Activated naive CD8-positive, alpha-beta T cell treated with anti-CD3 and anti-CD28 coated beads for 36 hours (primary cell): ENCODE measurements at regions not wholly inside any gene's neighbourhood (a gene's known extent, or its start where the extent isn't known, plus 50 kb on each side); places are given as distances from the start of the nearest gene placed in this dataset.

ENCODE experiments used
- DNase-seq: peaks from one replicate; pipeline ENCODE4 v3.0.0; 2021
- H3K27ac Mint-ChIP-seq: one replicate; pipeline ENCODE4 v1.8.0; 2022; ENCODE audit warnings: mild to moderate bottlenecking, moderate library complexity, mixed read lengths
- H3K27me3 Mint-ChIP-seq: one replicate; pipeline ENCODE4 v1.8.0; 2022; ENCODE audit warnings: mild to moderate bottlenecking, mixed read lengths
- H3K36me3 Mint-ChIP-seq: one replicate; pipeline ENCODE4 v1.8.0; 2021; ENCODE audit warnings: mild to moderate bottlenecking, mixed read lengths
- H3K4me1 Mint-ChIP-seq: one replicate; pipeline ENCODE4 v1.8.0; 2021; ENCODE audit warnings: mixed read lengths
- H3K4me3 Mint-ChIP-seq: one replicate; pipeline ENCODE4 v1.8.0; 2022; ENCODE audit warnings: mild to moderate bottlenecking, moderate library complexity, mixed read lengths
- H3K9me3 Mint-ChIP-seq: one replicate; pipeline ENCODE4 v1.8.0; 2022; ENCODE audit warnings: mixed read lengths

GRCh38 chr18:41353777-41354528, 601.1 kb upstream of the PIK3C3 start:
- Mint-ChIP-seq H3K27ac (no peak overlapping the region), H3K4me1 (no peaks in the 10 kb centered on the region), H3K4me3 (no peak overlapping the region), H3K9me3 (peaks cover 9% of the 10 kb centered on the region), H3K36me3 (no peaks in the 10 kb centered on the region), H3K27me3 (no peaks in the 10 kb centered on the region)
- no peak for DNase-seq

DNA sequence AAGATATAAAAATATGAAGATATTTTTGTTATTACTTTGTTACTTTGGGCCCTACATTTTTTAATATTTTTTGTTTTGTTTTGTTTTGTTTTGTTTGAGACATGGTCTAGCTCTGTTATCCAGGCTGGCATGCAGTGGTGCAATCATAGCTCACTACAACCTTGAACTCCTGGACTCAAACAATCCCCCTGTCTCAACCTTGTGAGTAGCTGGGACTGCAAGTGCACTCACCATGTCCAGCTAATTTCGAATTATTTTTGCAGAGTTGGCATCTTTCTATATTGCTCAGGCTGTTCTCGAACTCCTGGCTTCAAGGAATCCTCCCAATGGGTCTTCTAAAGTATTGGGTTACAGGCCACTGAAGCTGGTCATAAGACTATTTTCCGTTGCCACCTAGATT, 603.6 kb upstream of the PIK3C3 start:
- no peak for DNase-seq
- Mint-ChIP-seq H3K27me3 (no peaks in the 10 kb centered on the region), H3K9me3 (peaks cover 2% of the 10 kb centered on the region), H3K27ac (no peak overlapping the region), H3K36me3 (no peaks in the 10 kb centered on the region), H3K4me3 (no peak overlapping the region), H3K4me1 (no peaks in the 10 kb centered on the region)

DNA sequence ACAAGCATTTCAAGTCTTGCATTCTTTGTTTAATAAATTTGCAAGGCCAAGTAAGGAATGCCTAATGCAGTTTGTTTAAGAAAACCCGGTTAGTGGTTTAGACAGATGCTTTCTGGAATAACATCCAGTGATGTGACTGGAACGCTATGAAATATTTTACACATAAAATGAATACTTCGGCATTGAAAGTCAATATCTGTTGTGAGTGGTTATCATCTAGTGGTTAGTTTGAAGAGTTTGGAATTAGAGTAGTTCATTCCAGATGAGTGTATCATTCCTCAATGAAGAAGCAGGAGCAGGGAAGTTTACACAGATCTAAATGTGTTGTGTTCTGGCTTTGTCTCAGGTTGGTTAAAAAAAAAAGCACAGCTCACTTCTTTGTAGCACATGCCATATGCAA, 608.0 kb upstream of the PIK3C3 start:
- Mint-ChIP-seq H3K9me3 (peaks cover 2% of the 10 kb centered on the region), H3K27ac (no peak overlapping the region), H3K4me3 (no peak overlapping the region), H3K36me3 (no peaks in the 10 kb centered on the region), H3K4me1 (no peaks in the 10 kb centered on the region), H3K27me3 (no peaks in the 10 kb centered on the region)
- DNase-seq, result no peak

DNA sequence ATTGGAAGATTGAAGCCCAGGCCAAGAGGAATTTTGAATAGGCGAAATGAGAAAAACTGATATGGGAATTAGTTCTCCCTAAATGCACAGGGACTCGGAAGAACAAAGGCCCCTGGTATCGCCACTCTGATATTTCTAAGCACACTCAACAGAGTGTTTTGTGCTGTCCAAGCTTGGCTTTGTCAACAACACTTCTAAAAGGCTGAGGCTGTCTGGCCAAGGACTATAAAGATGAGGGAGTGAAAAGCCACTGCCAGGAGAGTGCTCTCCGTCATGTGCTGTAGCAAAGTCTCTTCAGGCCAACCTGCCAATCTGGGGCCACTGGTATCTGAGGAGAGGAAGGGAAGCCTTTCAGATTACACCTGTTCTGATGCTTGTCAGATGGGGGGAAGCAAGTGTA, 611.2 kb upstream of the PIK3C3 start:
- no peak for DNase-seq
- H3K4me3 Mint-ChIP-seq, result no peak overlapping the region
- H3K27ac Mint-ChIP-seq, result no peak overlapping the region
- H3K27me3 Mint-ChIP-seq, result no peaks in the 10 kb centered on the region
- peaks cover 6% of the 10 kb centered on the region for H3K9me3 Mint-ChIP-seq
- no peaks in the 10 kb centered on the region for H3K4me1 Mint-ChIP-seq
- H3K36me3 Mint-ChIP-seq, result no peaks in the 10 kb centered on the region

- H3K9me3 Mint-ChIP-seq, result peaks cover 6% of the 10 kb centered on the region
- no peak overlapping the region for H3K4me3 Mint-ChIP-seq
- no peaks in the 10 kb centered on the region for H3K4me1 Mint-ChIP-seq
- no peak for DNase-seq
- H3K27me3 Mint-ChIP-seq, result no peaks in the 10 kb centered on the region
- no peak overlapping the region for H3K27ac Mint-ChIP-seq
- no peaks in the 10 kb centered on the region for H3K36me3 Mint-ChIP-seq
These were observed 616.7 kb upstream of the PIK3C3 start for GRCh38 chr18:41338341-41338740.

DNA sequence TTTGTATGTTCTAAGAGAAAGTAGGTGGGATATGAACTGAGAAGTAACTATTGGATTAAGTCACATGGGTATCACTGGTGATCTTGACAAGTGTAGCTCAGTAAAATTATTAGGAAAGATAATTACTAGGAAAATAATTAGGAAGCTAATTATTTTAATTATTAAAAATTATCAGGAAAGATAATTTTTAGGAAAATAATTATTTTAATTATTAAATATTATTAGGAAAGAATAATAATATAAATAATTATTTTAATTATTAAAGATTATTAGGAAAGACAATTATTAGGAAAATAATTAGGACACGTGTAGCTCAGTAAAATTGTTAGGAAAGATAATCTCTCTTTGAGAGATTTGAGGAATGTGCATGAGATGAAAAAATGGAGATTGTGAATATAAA, 623.4 kb upstream of the PIK3C3 start:
- Mint-ChIP-seq H3K4me1 (no peaks in the 10 kb centered on the region), H3K4me3 (no peak overlapping the region), H3K27me3 (no peaks in the 10 kb centered on the region), H3K9me3 (no peaks in the 10 kb centered on the region), H3K36me3 (no peaks in the 10 kb centered on the region), H3K27ac (no peak overlapping the region)
- DNase-seq, result no peak

DNA sequence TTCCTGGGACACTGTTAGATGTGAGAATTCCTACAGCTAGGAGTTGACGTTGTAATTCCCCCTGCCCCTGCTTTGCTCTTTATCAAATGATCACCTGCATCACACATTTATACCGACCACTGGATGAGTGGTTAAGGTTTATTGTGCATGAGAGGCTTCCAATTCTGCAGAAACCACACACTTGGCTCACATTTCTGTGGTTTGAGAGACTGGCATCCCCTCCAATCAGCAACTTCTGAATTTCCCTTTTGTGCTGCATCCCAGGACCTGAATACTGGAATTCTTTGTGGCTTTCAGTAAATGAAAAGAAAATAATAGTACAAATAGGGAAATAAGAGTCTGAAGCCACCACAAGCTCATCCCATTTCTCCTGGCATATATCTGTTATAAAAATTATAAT, 628.7 kb upstream of the PIK3C3 start:
- Mint-ChIP-seq H3K36me3 (no peaks in the 10 kb centered on the region), H3K27me3 (no peaks in the 10 kb centered on the region), H3K4me1 (no peaks in the 10 kb centered on the region), H3K9me3 (peaks cover 4% of the 10 kb centered on the region), H3K27ac (no peak overlapping the region), H3K4me3 (no peak overlapping the region)
- DNase-seq, result no peak

DNA sequence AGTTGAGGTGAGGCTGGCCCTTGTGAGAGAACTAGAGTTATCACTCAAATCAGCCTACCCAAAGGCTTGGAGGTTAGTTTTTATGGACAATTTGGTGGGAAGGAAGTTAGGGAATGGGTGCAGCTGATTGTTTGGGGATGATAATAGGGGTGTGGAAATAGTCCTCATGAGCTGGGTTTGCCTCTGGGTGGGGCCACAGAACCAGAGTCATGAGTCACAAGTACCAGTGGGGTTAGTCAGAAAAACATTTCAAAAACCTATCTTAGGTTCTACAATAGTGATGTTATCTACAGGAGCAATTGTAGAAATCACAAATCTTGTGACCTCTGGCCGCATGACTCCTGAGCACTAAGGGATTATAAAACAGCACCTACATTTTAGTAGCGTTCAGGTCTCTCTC, 630.1 kb upstream of the PIK3C3 start:
- DNase-seq, result no peak
- Mint-ChIP-seq H3K36me3 (no peaks in the 10 kb centered on the region), H3K4me1 (no peaks in the 10 kb centered on the region), H3K27ac (no peak overlapping the region), H3K4me3 (no peak overlapping the region), H3K27me3 (no peaks in the 10 kb centered on the region), H3K9me3 (peaks cover 4% of the 10 kb centered on the region)

- Mint-ChIP-seq H3K9me3 (peaks cover 4% of the 10 kb centered on the region), H3K27ac (no peak overlapping the region), H3K36me3 (no peaks in the 10 kb centered on the region), H3K4me1 (no peaks in the 10 kb centered on the region), H3K4me3 (no peak overlapping the region), H3K27me3 (no peaks in the 10 kb centered on the region)
- no peak for DNase-seq
These were observed 630.8 kb upstream of the PIK3C3 start for GRCh38 chr18:41324020-41324791.

DNA sequence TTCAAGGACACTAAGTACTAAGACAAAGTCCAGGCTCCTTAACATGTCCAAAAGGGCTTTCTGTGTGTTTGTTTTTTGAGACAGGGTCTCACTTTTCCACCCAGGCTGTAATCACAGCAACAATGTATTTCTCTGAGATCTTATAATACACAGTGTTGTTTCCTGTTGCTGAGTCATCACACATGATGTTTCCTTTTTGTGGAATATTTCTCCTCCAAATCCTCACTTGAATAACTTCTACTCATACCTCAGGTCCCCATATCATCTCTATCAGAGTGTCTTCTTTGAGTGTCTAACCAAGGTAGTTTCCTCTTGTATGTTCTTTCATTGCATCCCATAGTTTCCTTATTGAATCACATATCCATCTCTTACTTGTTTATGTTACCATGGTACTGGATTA, 632.0 kb upstream of the PIK3C3 start:
- peaks cover 4% of the 10 kb centered on the region for H3K9me3 Mint-ChIP-seq
- no peaks in the 10 kb centered on the region for H3K4me1 Mint-ChIP-seq
- H3K4me3 Mint-ChIP-seq, result no peak overlapping the region

DNA sequence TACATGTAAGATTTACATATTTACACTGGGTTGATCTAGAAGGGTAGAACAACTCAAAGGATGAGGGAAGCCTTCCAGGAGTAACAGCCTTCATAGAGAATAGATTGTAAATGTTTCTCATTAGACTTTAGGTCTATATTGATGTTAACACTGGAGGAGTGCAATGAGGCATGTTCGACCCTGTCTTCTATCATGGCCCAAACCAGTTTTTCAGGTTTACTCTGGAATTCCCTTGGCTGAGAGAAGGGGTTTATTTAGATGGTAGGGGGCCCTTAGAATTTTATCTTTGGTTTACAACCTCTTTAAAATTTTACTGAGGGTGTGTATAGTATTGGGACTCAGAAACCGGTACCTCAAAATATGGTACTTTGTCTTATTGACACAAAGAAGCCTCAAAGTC, 634.9 kb upstream of the PIK3C3 start:
- Mint-ChIP-seq H3K4me1 (no peaks in the 10 kb centered on the region), H3K27ac (no peak overlapping the region), H3K4me3 (no peak overlapping the region), H3K36me3 (no peaks in the 10 kb centered on the region), H3K9me3 (no peaks in the 10 kb centered on the region), H3K27me3 (no peaks in the 10 kb centered on the region)
- no peak for DNase-seq

More for the DNA sequence above, 632.0 kb upstream of the PIK3C3 start:
- Mint-ChIP-seq H3K36me3 (no peaks in the 10 kb centered on the region), H3K27ac (no peak overlapping the region), H3K27me3 (no peaks in the 10 kb centered on the region)
- DNase-seq, result no peak

- no peak for DNase-seq
- H3K36me3 Mint-ChIP-seq, result no peaks in the 10 kb centered on the region
- no peaks in the 10 kb centered on the region for H3K4me1 Mint-ChIP-seq
- no peak overlapping the region for H3K27ac Mint-ChIP-seq
- H3K4me3 Mint-ChIP-seq, result no peak overlapping the region
- H3K9me3 Mint-ChIP-seq, result no peaks in the 10 kb centered on the region
- H3K27me3 Mint-ChIP-seq, result peaks cover 3% of the 10 kb centered on the region
These were observed 639.9 kb upstream of the PIK3C3 start for GRCh38 chr18:41315134-41315533.

GRCh38 chr18:41311571-41312547, 643.2 kb upstream of the PIK3C3 start:
- Mint-ChIP-seq H3K27me3 (peaks cover 3% of the 10 kb centered on the region), H3K4me1 (no peaks in the 10 kb centered on the region), H3K36me3 (no peaks in the 10 kb centered on the region), H3K27ac (no peak overlapping the region), H3K9me3 (no peaks in the 10 kb centered on the region), H3K4me3 (no peak overlapping the region)
- DNase-seq, result no peak

DNA sequence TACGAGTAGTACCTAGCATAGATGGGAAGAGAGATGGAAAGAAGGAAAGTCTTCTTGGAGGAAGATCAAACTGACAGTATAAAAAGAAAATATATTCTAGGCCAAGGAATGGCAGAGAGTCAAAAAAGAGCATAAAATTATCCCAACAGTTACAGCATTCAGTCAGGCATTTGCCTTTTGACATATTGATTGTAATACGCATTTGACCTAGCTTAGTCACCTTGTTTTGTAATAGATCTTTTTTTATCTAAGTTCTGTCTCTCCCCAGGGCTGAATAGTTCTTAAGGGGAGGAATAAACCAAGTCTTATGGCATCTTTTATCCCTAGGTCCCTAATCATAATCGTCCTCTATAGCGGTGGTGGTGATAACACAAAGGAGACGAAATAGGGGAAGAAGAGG, 657.3 kb upstream of the PIK3C3 start:
- H3K4me3 Mint-ChIP-seq, result no peak overlapping the region
- no peak for DNase-seq
- no peaks in the 10 kb centered on the region for H3K27me3 Mint-ChIP-seq
- H3K27ac Mint-ChIP-seq, result no peak overlapping the region
- no peaks in the 10 kb centered on the region for H3K36me3 Mint-ChIP-seq
- H3K4me1 Mint-ChIP-seq, result no peaks in the 10 kb centered on the region
- peaks cover 3% of the 10 kb centered on the region for H3K9me3 Mint-ChIP-seq

GRCh38 chr18:41269294-41269693, 685.7 kb upstream of the PIK3C3 start:
- Mint-ChIP-seq H3K27ac (no peak overlapping the region), H3K4me3 (no peak overlapping the region), H3K27me3 (no peaks in the 10 kb centered on the region), H3K9me3 (peaks cover 2% of the 10 kb centered on the region), H3K36me3 (no peaks in the 10 kb centered on the region), H3K4me1 (no peaks in the 10 kb centered on the region)
- no peak for DNase-seq
